Panc1 (cell line): ENCODE measurements at regions not wholly inside any gene's neighbourhood (a gene's known extent, or its start where the extent isn't known, plus 50 kb on each side); places are given as distances from the start of the nearest gene placed in this dataset.

Source experiments
- ATAC-seq: fragments of 200-7000 bp; cut with Tn5 transposase; 2 replicates; pipeline ENCODE4 v1.9.1; 2020; ENCODE audit warnings: mild to moderate bottlenecking, moderate library complexity
- BruUV-seq: library from RNA; stranded (reverse); fragments of 400-500 nt; replicated peaks from 2 replicates; lab custom pipeline; 2021; lab: Mats Ljungman, UMichigan
- CTCF ChIA-PET: fragments of 300-600 bp; sonication (Branson Sonifier 250); formaldehyde crosslinking; loops from one replicate; lab custom pipeline; 2022; ENCODE audit warnings: antibody characterized with exemption; lab: Charles Lee
- POLR2A ChIA-PET: fragments of 300-600 bp; sonication (Branson Sonifier 250); formaldehyde crosslinking; loops from one replicate; lab custom pipeline; 2022; ENCODE audit warnings: antibody characterized with exemption; lab: Charles Lee
- DNase-seq: peaks from one replicate; pipeline ENCODE4 v3.0.0-alpha.2; 2010; ENCODE audit warnings: low read depth, low spot score
- H3K27ac ChIP-seq: 2 replicates; pipeline ENCODE4 v1.5.1; 2011; ENCODE audit warnings: mild to moderate bottlenecking, low read length, inconsistent platforms
- H3K27me3 ChIP-seq: fragments of 200-500 bp; sonication (Bioruptor generic); 2 replicates; pipeline ENCODE4 v1.6.0; 2014; ENCODE audit warnings: low read length, inconsistent platforms; ENCODE audit not compliant: control insufficient read depth, insufficient read depth
- H3K36me3 ChIP-seq: fragments of 200-500 bp; sonication (Bioruptor generic); 2 replicates; pipeline ENCODE4 v1.5.1; 2014; ENCODE audit warnings: inconsistent platforms, mild to moderate bottlenecking, low read length, moderate library complexity; ENCODE audit not compliant: control insufficient read depth, insufficient read depth
- H3K4me1 ChIP-seq: 2 replicates; pipeline ENCODE4 v1.5.1; 2011; ENCODE audit warnings: inconsistent platforms, mild to moderate bottlenecking, low read length, moderate library complexity; ENCODE audit not compliant: control insufficient read depth, insufficient read depth
- H3K4me3 ChIP-seq, 2 experiments: 2 replicates each; pipeline ENCODE4 v1.5.1; 2011 to 2012; ENCODE audit warnings: low read depth in 2 of 2, low read length in 2 of 2, mild to moderate bottlenecking in 2 of 2, inconsistent platforms in 1 of 2, moderate library complexity in 1 of 2
- H3K9me3 ChIP-seq: fragments of 200-500 bp; sonication (Bioruptor generic); 2 replicates; pipeline ENCODE4 v1.5.1; 2014; ENCODE audit warnings: low read depth, mild to moderate bottlenecking, inconsistent platforms, low read length, moderate library complexity; ENCODE audit not compliant: control insufficient read depth, insufficient read depth
- CTCF ChIP-seq: fragments of 450-650 bp; IDR thresholded peaks from 2 replicates; pipeline ENCODE4 v1.5.1; 2017; ENCODE audit warnings: mild to moderate bottlenecking
- POLR2AphosphoS5 ChIP-seq: IDR thresholded peaks from 2 replicates; pipeline ENCODE4 v1.6.1; 2012; ENCODE audit warnings: mild to moderate bottlenecking, low read depth, low read length, moderate library complexity
- REST ChIP-seq, 2 experiments: IDR thresholded peaks; 2 replicates each; pipeline ENCODE4 v1.6.1; 2011 to 2012; ENCODE audit warnings: low read depth in 2 of 2, control low read depth in 1 of 2, low read length in 1 of 2, mild to moderate bottlenecking in 1 of 2, moderate library complexity in 1 of 2; ENCODE audit not compliant: insufficient read depth in 1 of 2
- SIN3A ChIP-seq: IDR thresholded peaks from 2 replicates; pipeline ENCODE4 v1.6.1; 2012; ENCODE audit warnings: low read depth, mild to moderate bottlenecking, low read length, moderate library complexity, borderline replicate concordance; ENCODE audit not compliant: insufficient read depth
- TCF7L2 ChIP-seq: IDR thresholded peaks from 2 replicates; pipeline ENCODE4 v1.6.1; 2011; ENCODE audit warnings: mild to moderate bottlenecking, low read depth, low read length, inconsistent platforms
- in situ Hi-C: cut with HindIII; loops from 2 replicates; pipeline ENCODE4 v1.10.0; 2016; ENCODE audit warnings: low sequenced_read_pairs, low pct_unique_long_range_greater_than_20kb
- intact Hi-C: fragments of 100-400 bp; cut with micrococcal nuclease; formaldehyde crosslinking; loops from one replicate; pipeline ENCODE4 v1.10.0; 2022; ENCODE audit not compliant: unreplicated experiment

- H3K9me3 ChIP-seq, result no peaks in the 10 kb centered on the region
- H3K27ac ChIP-seq, result no peak overlapping the region
- POLR2A ChIA-PET, result no interaction called here
- CTCF ChIA-PET, result no interaction called here
- in situ Hi-C loops (no loop called here), intact Hi-C loops (no loop called here)
- H3K4me3 ChIP-seq, result no peak overlapping the region
- no peaks in the 10 kb centered on the region; the same call in 1 of the 2 replicates for H3K27me3 ChIP-seq
- TF ChIP-seq SIN3A, result no peak
- no peak for TF ChIP-seq POLR2AphosphoS5
- no peak for TF ChIP-seq TCF7L2
- TF ChIP-seq REST (IDR thresholded peaks at IDR 0.05; ENCODE audit: insufficient read depth in 1 of 2, low read depth in 2 of 2, low read length in 1 of 2), result no peak
- TF ChIP-seq CTCF, result no peak
- no TSS peak for BruUV-seq
- no peaks in the 10 kb centered on the region for H3K36me3 ChIP-seq
- no peak for ATAC-seq
- no peaks in the 10 kb centered on the region for H3K4me1 ChIP-seq
- no peak for DNase-seq
Measured at GRCh38 chr19:31497709-31498108, 148.5 kb upstream of the TSHZ3 start.

GRCh38 chr19:31498781-31499180, 149.5 kb upstream of the TSHZ3 start:
- TF ChIP-seq CTCF (no peak), POLR2AphosphoS5 (no peak), SIN3A (no peak), REST (IDR thresholded peaks at IDR 0.05; ENCODE audit: insufficient read depth in 1 of 2, low read depth in 2 of 2, low read length in 1 of 2) (no peak), TCF7L2 (no peak)
- ATAC-seq (no peak), DNase-seq (no peak)
- in situ Hi-C loops, result no loop called here
- no peaks in the 10 kb centered on the region for H3K9me3 ChIP-seq
- no TSS peak for BruUV-seq
- intact Hi-C loops, result no loop called here
- no peaks in the 10 kb centered on the region for H3K4me1 ChIP-seq
- H3K27ac ChIP-seq, result no peak overlapping the region
- ChIA-PET CTCF (no interaction called here), POLR2A (no interaction called here)
- no peaks in the 10 kb centered on the region for H3K36me3 ChIP-seq
- H3K4me3 ChIP-seq, result no peak overlapping the region
- no peaks in the 10 kb centered on the region; the same call in 1 of the 2 replicates for H3K27me3 ChIP-seq
